GM12878 (cell line): ENCODE measurements at regions not wholly inside any gene's neighbourhood (a gene's known extent, or its start where the extent isn't known, plus 50 kb on each side); places are given as distances from the start of the nearest gene placed in this dataset.
"Not testable (repeated sequence)": the region's sequence is repeated elsewhere in the genome, so short reads cannot be mapped to it uniquely, and the experiment has no call there.

Experiments
- ATAC-seq: fragments of 200-7000 bp; cut with Tn5 transposase; 3 replicates; pipeline ENCODE4 v1.9.1; 2020; ENCODE audit warnings: mild to moderate bottlenecking, moderate library complexity
- BruUV-seq: library from RNA; stranded (reverse); fragments of 400-500 nt; replicated peaks from 2 replicates; lab custom pipeline; 2021; lab: Mats Ljungman, UMichigan
- CTCF ChIA-PET: fragments of 300-600 bp; sonication (Branson Sonifier 250); formaldehyde crosslinking; extraction: SDS; loops from one replicate; lab custom pipeline; 2021; ENCODE audit warnings: inconsistent platforms; lab: Yijun Ruan, JAX
- POLR2A ChIA-PET: fragments of 350-600 bp; formaldehyde crosslinking; extraction: SDS; loops from one replicate; lab custom pipeline; 2021; ENCODE audit warnings: inconsistent platforms; lab: Charles Lee
- RAD21 ChIA-PET: fragments of 300-600 bp; sonication (Branson Sonifier 250); formaldehyde crosslinking; loops from one replicate; lab custom pipeline; 2023; ENCODE audit warnings: antibody characterized with exemption; ENCODE audit not compliant: unreplicated experiment; lab: Charles Lee
- SMC1A ChIA-PET: fragments of 300-600 bp; sonication (Branson Sonifier 250); formaldehyde crosslinking; loops from one replicate; lab custom pipeline; 2023; ENCODE audit not compliant: unreplicated experiment, uncharacterized antibody; lab: Charles Lee
- DNase-seq: peaks from one replicate; pipeline ENCODE4 v3.0.0-alpha.2; 2011; ENCODE audit warnings: low read depth, low spot score
- FAIRE-seq: peaks from 3 replicates; lab custom pipeline; 2011; peaks lifted over from hg19 to GRCh38; lab: Jason Lieb, UNC
- H2AFZ ChIP-seq: 2 replicates; pipeline ENCODE4 v1.6.0; 2011; ENCODE audit warnings: low read depth, low read length, control low read depth; ENCODE audit not compliant: control insufficient read depth
- H3K27ac ChIP-seq: 2 replicates; pipeline ENCODE4 v1.5.1; 2011; ENCODE audit warnings: control low read depth; ENCODE audit not compliant: control insufficient read depth, insufficient read depth
- H3K27me3 ChIP-seq, 2 experiments: replicated peaks in 1 of 2; 2 replicates each; pipeline versions ENCODE4 v1.6.0 to v1.6.1; 2011; ENCODE audit warnings: low read length in 1 of 2; ENCODE audit not compliant: control insufficient read depth in 2 of 2, insufficient read depth in 2 of 2
- H3K36me3 ChIP-seq, 2 experiments: 2 replicates each; pipeline ENCODE4 v1.5.1; 2011; ENCODE audit warnings: low read length in 1 of 2; ENCODE audit not compliant: control insufficient read depth in 2 of 2, insufficient read depth in 2 of 2
- H3K4me1 ChIP-seq: 2 replicates; pipeline ENCODE4 v1.6.1; 2011; ENCODE audit warnings: mild to moderate bottlenecking, low read length, moderate library complexity, mixed read lengths; ENCODE audit not compliant: control insufficient read depth, insufficient read depth
- H3K4me2 ChIP-seq: 2 replicates; pipeline ENCODE4 v1.6.0; 2011; ENCODE audit warnings: control low read depth; ENCODE audit not compliant: control insufficient read depth, insufficient read depth
- H3K4me3 ChIP-seq: fragments of 200-600 bp; sonication (generic); 2 replicates; pipeline ENCODE4 v1.5.1; 2016
- H3K79me2 ChIP-seq: 2 replicates; pipeline ENCODE4 v1.6.0; 2011; ENCODE audit warnings: low read length; ENCODE audit not compliant: control insufficient read depth, insufficient read depth
- H3K9ac ChIP-seq: 2 replicates; pipeline ENCODE4 v1.8.0; 2011; ENCODE audit warnings: low read length, control low read depth, mixed read lengths; ENCODE audit not compliant: control insufficient read depth, insufficient read depth
- H3K9me3 ChIP-seq: replicated peaks from 3 replicates; pipeline ENCODE4 v1.5.1; 2011; ENCODE audit warnings: mild to moderate bottlenecking, low read length; ENCODE audit not compliant: control insufficient read depth, insufficient read depth
- H4K20me1 ChIP-seq: 2 replicates; pipeline ENCODE4 v1.6.0; 2011; ENCODE audit not compliant: control insufficient read depth, insufficient read depth
- BCLAF1 ChIP-seq: fragments of 450-650 bp; IDR thresholded peaks from 2 replicates; pipeline ENCODE4 v1.6.1; 2017; ENCODE audit warnings: antibody characterized with exemption, mild to moderate bottlenecking, moderate library complexity
- ESRRA ChIP-seq: IDR thresholded peaks from 2 replicates; pipeline ENCODE4 v1.6.1; 2012; ENCODE audit warnings: mild to moderate bottlenecking, low read length, improper control_type of control experiment
- HDAC6 ChIP-seq: fragments of 200-600 bp; sonication (generic); IDR thresholded peaks from one replicate; pipeline ENCODE4 v1.8.0; 2017; ENCODE audit warnings: antibody characterized with exemption; ENCODE audit not compliant: unreplicated experiment
- IKZF2 ChIP-seq, 2 experiments: fragments of 450-650 bp; IDR thresholded peaks; 2 replicates each; pipeline ENCODE4 v1.6.1; 2017; ENCODE audit warnings: mild to moderate bottlenecking in 2 of 2, moderate library complexity in 2 of 2
- KLF5 ChIP-seq: fragments of 450-650 bp; IDR thresholded peaks from 2 replicates; pipeline ENCODE4 v1.6.1; 2014; ENCODE audit warnings: mild to moderate bottlenecking; ENCODE audit not compliant: partially characterized antibody
- NFYA ChIP-seq: IDR thresholded peaks from 2 replicates; pipeline ENCODE4 v1.6.1; 2011; ENCODE audit warnings: low read depth, mild to moderate bottlenecking, low read length, improper control_type of control experiment, borderline replicate concordance
- NR2C1 ChIP-seq: fragments of 450-650 bp; IDR thresholded peaks from 2 replicates; pipeline ENCODE4 v1.6.1; 2017; ENCODE audit warnings: antibody characterized with exemption, mild to moderate bottlenecking, moderate library complexity
- SMAD1 ChIP-seq: fragments of 450-650 bp; IDR thresholded peaks from 2 replicates; pipeline ENCODE4 v1.6.1; 2018; ENCODE audit warnings: mild to moderate bottlenecking, low read depth; ENCODE audit not compliant: partially characterized antibody
- SREBF2 ChIP-seq: IDR thresholded peaks from 2 replicates; pipeline ENCODE4 v1.6.1; 2012; ENCODE audit warnings: mild to moderate bottlenecking, low read length
- WRNIP1 ChIP-seq: IDR thresholded peaks from 2 replicates; pipeline ENCODE4 v1.6.1; 2011; ENCODE audit warnings: low read depth, low read length, improper control_type of control experiment, borderline replicate concordance
- ZNF217 ChIP-seq: fragments of 450-650 bp; IDR thresholded peaks from 2 replicates; pipeline ENCODE4 v1.6.1; 2017; ENCODE audit warnings: antibody characterized with exemption, mild to moderate bottlenecking
- ZNF24 ChIP-seq: fragments of 450-650 bp; IDR thresholded peaks from 2 replicates; pipeline ENCODE4 v1.6.1; 2017; ENCODE audit warnings: antibody characterized with exemption, mild to moderate bottlenecking
- ZNF384 ChIP-seq: IDR thresholded peaks from 2 replicates; pipeline ENCODE4 v1.6.1; 2012; ENCODE audit warnings: low read depth, mild to moderate bottlenecking, low read length, improper control_type of control experiment, borderline replicate concordance
- ZZZ3 ChIP-seq: IDR thresholded peaks from 2 replicates; pipeline ENCODE4 v1.6.1; 2011; ENCODE audit warnings: low read depth; ENCODE audit not compliant: control insufficient read depth, insufficient read length
- WGBS: methylation state at CpG from one replicate; pipeline ENCODE4 v1.1.6; 2016; ENCODE audit warnings: low lambda C conversion rate; ENCODE audit not compliant: insufficient replicate concordance, insufficient coverage; ENCODE audit errors: missing lambda C conversion rate; 5-methylcytosine and 5-hydroxymethylcytosine counted together
- in situ Hi-C: fragments of 300-500 bp; cut with MboI; formaldehyde crosslinking; loops from 9 replicates; pipeline ENCODE4 v1.14.3; 2018; ENCODE audit warnings: mixed read lengths
- intact Hi-C: fragments of 100-400 bp; cut with micrococcal nuclease; formaldehyde crosslinking; loops from one replicate; pipeline ENCODE4 v1.14.2; 2022; ENCODE audit not compliant: unreplicated experiment

GRCh38 chr12:68397566-68398158 is 65.5 kb upstream of the MDM1 start:
- POLR2A ChIA-PET: interaction anchor here (1.1 kb wide), 1 partner anchor 16 kb away, joined by 3 read pairs; no protein-coding TSS in a partner anchor
- H3K9ac ChIP-seq: no peak overlapping the region
- no peaks in the 10 kb centered on the region for H3K36me3 ChIP-seq
- no peaks in the 10 kb centered on the region for H4K20me1 ChIP-seq
- no peaks in the 10 kb centered on the region for H3K27me3 ChIP-seq
- in situ Hi-C loops (no loop called here), intact Hi-C loops (no loop called here)
- no peaks in the 10 kb centered on the region for H3K79me2 ChIP-seq
- SMC1A ChIA-PET: interaction anchor here (8.0 kb wide), 1 partner anchor 16 kb away, joined by 97 read pairs; no protein-coding TSS in a partner anchor
- H3K27ac ChIP-seq: no peak overlapping the region
- CTCF ChIA-PET: no interaction called here
- BruUV-seq: no TSS peak
- H3K4me1 ChIP-seq: no peaks in the 10 kb centered on the region
- RAD21 ChIA-PET: no interaction called here
- FAIRE-seq: no peak
- no peak overlapping the region for H3K4me3 ChIP-seq
- no peaks in the 10 kb centered on the region; the same call in 2 of the 3 replicates for H3K9me3 ChIP-seq
- no peak overlapping the region for H3K4me2 ChIP-seq
- 74% methylated on average over 3 of the region's 4 CpGs for WGBS
- H2AFZ ChIP-seq: no peak overlapping the region
- no peak for TF ChIP-seq IKZF2 (IDR thresholded peaks at IDR 0.05)
- no peak for TF ChIP-seq SMAD1
- no peak for TF ChIP-seq BCLAF1
- no peak for TF ChIP-seq KLF5
- TF ChIP-seq ESRRA: no peak
- no peak for TF ChIP-seq NR2C1
- TF ChIP-seq WRNIP1: no peak
- TF ChIP-seq ZNF384: no peak
- no peak for TF ChIP-seq HDAC6
- TF ChIP-seq SREBF2: no peak
- no peak for TF ChIP-seq ZZZ3
- no peak for TF ChIP-seq ZNF217
- no peak for TF ChIP-seq ZNF24
- no peak for TF ChIP-seq NFYA
- peak; percentile 41; the same call in 2 of the 3 replicates for ATAC-seq
- no peak for DNase-seq

- BruUV-seq, H3K9ac ChIP-seq, in situ Hi-C loops, H2AFZ ChIP-seq, H3K4me3 ChIP-seq, H3K36me3 ChIP-seq, H3K4me1 ChIP-seq, FAIRE-seq, DNase-seq, H3K4me2 ChIP-seq, ATAC-seq, intact Hi-C loops, H3K27ac ChIP-seq, H3K9me3 ChIP-seq, H4K20me1 ChIP-seq, H3K79me2 ChIP-seq, H3K27me3 ChIP-seq, CTCF ChIA-PET: not testable (repeated sequence)
- ChIA-PET POLR2A (interaction anchor here (0.5 kb wide), 1 partner anchor 389 kb away, joined by 5 read pairs; no protein-coding TSS in a partner anchor), SMC1A (interaction anchor here (0.6 to 0.7 kb wide), 2 partner anchors 19 to 363 kb away, joined by 3 read pairs; no protein-coding TSS in a partner anchor), RAD21 (interaction anchor here (1.0 kb wide), 1 partner anchor 24 kb away, joined by 3 read pairs; no protein-coding TSS in a partner anchor)
- 85% methylated on average over 5 of the region's 6 CpGs for WGBS
Measured at GRCh38 chr12:68398689-68399088, 66.5 kb upstream of the MDM1 start.
